Smooth muscle cell (in vitro differentiated cells): ENCODE measurements at regions not wholly inside any gene's neighbourhood (a gene's known extent, or its start where the extent isn't known, plus 50 kb on each side); places are given as distances from the start of the nearest gene placed in this dataset.

Experiments
- DNase-seq: peaks from one replicate; lab custom pipeline; 2025; ENCODE audit not compliant: unreplicated experiment; lab: John Stamatoyannopoulos, UW
- H2AFZ ChIP-seq: fragments of 200-600 bp; sonication (generic); 2 replicates; pipeline ENCODE4 v1.6.0; 2016; ENCODE audit warnings: antibody characterized with exemption, low read depth, mild to moderate bottlenecking
- H3F3A ChIP-seq: fragments of 200-600 bp; sonication (generic); 2 replicates; pipeline ENCODE4 v1.6.0; 2017; ENCODE audit warnings: antibody characterized with exemption, low read depth
- H3K27ac ChIP-seq: fragments of 200-600 bp; sonication (generic); 2 replicates; pipeline ENCODE4 v1.5.1; 2016; ENCODE audit warnings: low read depth, mild to moderate bottlenecking
- H3K27me3 ChIP-seq: fragments of 200-600 bp; sonication (generic); 2 replicates; pipeline ENCODE4 v1.6.1; 2016; ENCODE audit warnings: low read depth, mild to moderate bottlenecking
- H3K36me3 ChIP-seq: fragments of 200-600 bp; sonication (generic); 2 replicates; pipeline ENCODE4 v1.5.1; 2016; ENCODE audit warnings: low read depth
- H3K4me1 ChIP-seq: fragments of 200-600 bp; sonication (generic); 2 replicates; pipeline ENCODE4 v1.5.1; 2016; ENCODE audit warnings: low read depth
- H3K4me2 ChIP-seq: fragments of 200-600 bp; sonication (generic); 2 replicates; pipeline ENCODE4 v1.6.0; 2016; ENCODE audit warnings: mild to moderate bottlenecking
- H3K4me3 ChIP-seq: fragments of 200-600 bp; sonication (generic); 2 replicates; pipeline ENCODE4 v1.5.1; 2016; ENCODE audit warnings: mild to moderate bottlenecking
- H3K79me2 ChIP-seq: fragments of 200-600 bp; sonication (generic); 2 replicates; pipeline ENCODE4 v1.6.0; 2016; ENCODE audit warnings: low read depth, mild to moderate bottlenecking
- H3K9ac ChIP-seq: fragments of 200-600 bp; sonication (generic); 2 replicates; pipeline ENCODE4 v1.6.0; 2016; ENCODE audit warnings: low read depth
- H3K9me3 ChIP-seq: fragments of 200-600 bp; sonication (generic); replicated peaks from 2 replicates; pipeline ENCODE4 v1.5.1; 2016; ENCODE audit warnings: low read depth
- H4K20me1 ChIP-seq: fragments of 200-600 bp; sonication (generic); 2 replicates; pipeline ENCODE4 v1.6.0; 2016; ENCODE audit warnings: low read depth
- WGBS: methylation state at CpG from one replicate; pipeline ENCODE4 v1.1.7; 2016; ENCODE audit warnings: low lambda C conversion rate; 5-methylcytosine and 5-hydroxymethylcytosine counted together
- TF ChIP-seq, protein P1 (sequence below): fragments of 200-600 bp; sonication (generic); IDR thresholded peaks from 2 replicates; pipeline ENCODE4 v1.5.1; 2017; ENCODE audit warnings: borderline replicate concordance, mild to moderate bottlenecking, antibody characterized with exemption; ENCODE audit not compliant: insufficient read depth, poor library complexity, severe bottlenecking

DNA sequence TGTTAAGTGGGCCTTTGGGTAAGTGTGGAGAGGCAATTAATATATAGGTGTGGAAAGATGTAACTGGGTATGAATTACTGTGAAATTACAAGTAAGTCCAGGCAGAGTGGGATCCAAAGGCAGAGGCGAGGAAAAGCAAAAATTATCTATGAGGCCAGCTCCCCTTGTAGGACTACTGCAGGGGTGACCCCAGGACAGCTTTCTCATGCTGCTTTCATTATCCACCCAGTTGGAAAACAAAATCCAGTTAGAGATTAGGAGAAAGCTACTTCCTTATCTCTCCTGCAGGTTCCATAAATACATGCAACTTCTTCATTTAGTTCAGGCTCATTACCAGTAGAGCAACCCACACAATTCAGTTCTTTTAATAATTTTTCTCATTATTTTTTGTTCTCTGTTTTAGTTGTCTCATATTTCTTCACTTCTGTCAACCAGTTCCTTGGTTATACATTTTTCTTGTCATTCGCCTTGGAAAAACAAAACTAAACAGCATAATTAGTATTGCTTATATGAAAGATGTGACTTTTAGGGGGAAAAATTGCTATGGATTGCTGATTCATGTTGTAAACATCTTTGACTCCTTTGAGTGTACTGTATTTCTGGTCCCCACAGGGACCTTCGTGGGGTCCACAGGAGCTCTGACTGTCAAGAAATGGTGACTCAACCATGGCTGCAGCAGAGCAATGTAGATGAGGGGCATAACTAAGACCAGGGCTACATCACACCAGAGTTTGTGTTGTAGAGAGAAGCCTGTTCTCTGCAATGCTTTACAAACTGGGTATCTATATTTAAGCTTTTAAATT, 110.4 kb upstream of the PARD3B start:
- H3K27me3 ChIP-seq: no peaks in the 10 kb centered on the region
- H3K4me2 ChIP-seq: no peak overlapping the region
- H3K27ac ChIP-seq: no peak overlapping the region
- H3K9ac ChIP-seq: no peak overlapping the region
- no peaks in the 10 kb centered on the region for H3K36me3 ChIP-seq
- 71% methylated on average over 3 of the region's 3 CpGs for WGBS
- no peaks in the 10 kb centered on the region for H4K20me1 ChIP-seq
- TF ChIP-seq, protein P1, sequence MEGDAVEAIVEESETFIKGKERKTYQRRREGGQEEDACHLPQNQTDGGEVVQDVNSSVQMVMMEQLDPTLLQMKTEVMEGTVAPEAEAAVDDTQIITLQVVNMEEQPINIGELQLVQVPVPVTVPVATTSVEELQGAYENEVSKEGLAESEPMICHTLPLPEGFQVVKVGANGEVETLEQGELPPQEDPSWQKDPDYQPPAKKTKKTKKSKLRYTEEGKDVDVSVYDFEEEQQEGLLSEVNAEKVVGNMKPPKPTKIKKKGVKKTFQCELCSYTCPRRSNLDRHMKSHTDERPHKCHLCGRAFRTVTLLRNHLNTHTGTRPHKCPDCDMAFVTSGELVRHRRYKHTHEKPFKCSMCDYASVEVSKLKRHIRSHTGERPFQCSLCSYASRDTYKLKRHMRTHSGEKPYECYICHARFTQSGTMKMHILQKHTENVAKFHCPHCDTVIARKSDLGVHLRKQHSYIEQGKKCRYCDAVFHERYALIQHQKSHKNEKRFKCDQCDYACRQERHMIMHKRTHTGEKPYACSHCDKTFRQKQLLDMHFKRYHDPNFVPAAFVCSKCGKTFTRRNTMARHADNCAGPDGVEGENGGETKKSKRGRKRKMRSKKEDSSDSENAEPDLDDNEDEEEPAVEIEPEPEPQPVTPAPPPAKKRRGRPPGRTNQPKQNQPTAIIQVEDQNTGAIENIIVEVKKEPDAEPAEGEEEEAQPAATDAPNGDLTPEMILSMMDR: no peak
- H3K9me3 ChIP-seq: peaks cover 15% of the 10 kb centered on the region
- H3K4me1 ChIP-seq: peaks cover 8% of the 10 kb centered on the region
- H2AFZ ChIP-seq: no peak overlapping the region
- H3K79me2 ChIP-seq: no peaks in the 10 kb centered on the region
- DNase-seq: no peak
- H3F3A ChIP-seq: no peaks in the 10 kb centered on the region
- H3K4me3 ChIP-seq: no peak overlapping the region

DNA sequence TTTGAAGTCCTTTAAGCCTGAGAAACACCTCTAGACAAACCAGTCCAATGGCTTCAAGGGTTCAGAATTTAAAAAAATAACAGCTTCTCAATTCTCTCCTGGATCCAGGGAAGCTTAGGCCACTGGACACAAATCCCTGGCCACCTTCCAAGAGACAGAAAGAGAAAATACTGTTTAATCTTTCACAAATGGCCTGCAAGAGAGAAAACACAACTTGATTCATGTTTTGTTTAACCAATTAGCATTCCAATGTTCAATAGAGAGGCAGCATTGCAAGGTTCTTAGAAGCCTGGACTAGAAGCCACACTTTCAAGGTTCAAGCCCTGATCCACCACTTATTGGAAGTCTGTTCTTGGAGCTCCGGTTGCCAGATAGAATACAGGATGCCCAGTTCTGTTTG, 109.0 kb upstream of the PARD3B start:
- Histone ChIP-seq H3K4me1 (peaks cover 8% of the 10 kb centered on the region), H3K27me3 (no peaks in the 10 kb centered on the region), H4K20me1 (no peaks in the 10 kb centered on the region), H3K36me3 (no peaks in the 10 kb centered on the region), H2AFZ (no peak overlapping the region), H3K9ac (no peak overlapping the region), H3K79me2 (no peaks in the 10 kb centered on the region), H3K27ac (no peak overlapping the region), H3K9me3 (peaks cover 15% of the 10 kb centered on the region), H3F3A (no peaks in the 10 kb centered on the region), H3K4me3 (no peak overlapping the region), H3K4me2 (no peak overlapping the region)
- no peak for DNase-seq
- TF ChIP-seq, protein P1: no peak
- WGBS: 89% methylated on average over 1 of the region's 1 CpG

DNA sequence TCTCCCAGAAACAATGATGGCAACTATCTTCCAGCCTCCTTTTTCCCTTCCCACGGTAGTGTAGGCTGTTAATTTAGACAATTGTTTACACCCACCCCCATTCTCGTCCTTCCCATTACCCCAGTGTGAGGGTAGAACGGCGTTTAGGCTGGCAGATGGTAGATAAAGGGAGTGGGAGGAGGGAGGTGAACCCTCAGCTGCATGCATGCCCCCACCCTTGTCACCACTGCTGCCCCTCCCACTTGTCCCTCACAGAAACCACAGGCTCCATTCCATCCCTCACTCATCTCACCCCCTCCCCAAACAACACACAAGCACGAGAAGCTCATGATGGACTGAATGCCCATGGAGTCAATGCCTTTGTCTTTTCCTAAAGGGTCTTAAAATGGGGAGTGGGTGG, 107.9 kb upstream of the PARD3B start:
- Histone ChIP-seq H3K9me3 (peaks cover 6% of the 10 kb centered on the region), H3K4me1 (peaks cover 8% of the 10 kb centered on the region), H3K4me2 (no peak overlapping the region), H3F3A (no peaks in the 10 kb centered on the region), H4K20me1 (no peaks in the 10 kb centered on the region), H3K4me3 (no peak overlapping the region), H3K79me2 (no peaks in the 10 kb centered on the region), H3K27me3 (no peaks in the 10 kb centered on the region), H3K9ac (no peak overlapping the region), H3K36me3 (no peaks in the 10 kb centered on the region), H2AFZ (no peak overlapping the region), H3K27ac (no peak overlapping the region)
- DNase-seq: no peak
- WGBS: 79% methylated on average over 5 of the region's 5 CpGs
- TF ChIP-seq, protein P1: no peak
